Prostate gland (tissue), 2 donors: ENCODE measurements at regions not wholly inside any gene's neighbourhood (a gene's known extent, or its start where the extent isn't known, plus 50 kb on each side); places are given as distances from the start of the nearest gene placed in this dataset.

Experiments
- POLR2A ChIP-seq: fragments of 450-650 bp; IDR thresholded peaks from one replicate; pipeline ENCODE4 v1.6.1; 2016; ENCODE audit warnings: antibody characterized with exemption, mild to moderate bottlenecking
- POLR2AphosphoS5 ChIP-seq: sonication (generic); formaldehyde crosslinking; IDR thresholded peaks from one replicate; pipeline ENCODE4 v1.6.1; 2017; ENCODE audit warnings: antibody characterized with exemption
- TF ChIP-seq, protein P1 (sequence below), 4 experiments: fragments of 200-600 bp in 2 of 4; fragments of 450-650 bp in 2 of 4; sonication (generic) in 2 of 4; IDR thresholded peaks; 1 replicate in 3 of 4; 2 replicates in 1 of 4; pipeline ENCODE4 v1.5.1; 2016 to 2019; ENCODE audit warnings: antibody characterized with exemption in 4 of 4, mild to moderate bottlenecking in 2 of 4, moderate library complexity in 2 of 4

GRCh38 chr1:173258479-173259264 lies 51.5 kb upstream of the TNFSF4 start:
- TF ChIP-seq, protein P1, sequence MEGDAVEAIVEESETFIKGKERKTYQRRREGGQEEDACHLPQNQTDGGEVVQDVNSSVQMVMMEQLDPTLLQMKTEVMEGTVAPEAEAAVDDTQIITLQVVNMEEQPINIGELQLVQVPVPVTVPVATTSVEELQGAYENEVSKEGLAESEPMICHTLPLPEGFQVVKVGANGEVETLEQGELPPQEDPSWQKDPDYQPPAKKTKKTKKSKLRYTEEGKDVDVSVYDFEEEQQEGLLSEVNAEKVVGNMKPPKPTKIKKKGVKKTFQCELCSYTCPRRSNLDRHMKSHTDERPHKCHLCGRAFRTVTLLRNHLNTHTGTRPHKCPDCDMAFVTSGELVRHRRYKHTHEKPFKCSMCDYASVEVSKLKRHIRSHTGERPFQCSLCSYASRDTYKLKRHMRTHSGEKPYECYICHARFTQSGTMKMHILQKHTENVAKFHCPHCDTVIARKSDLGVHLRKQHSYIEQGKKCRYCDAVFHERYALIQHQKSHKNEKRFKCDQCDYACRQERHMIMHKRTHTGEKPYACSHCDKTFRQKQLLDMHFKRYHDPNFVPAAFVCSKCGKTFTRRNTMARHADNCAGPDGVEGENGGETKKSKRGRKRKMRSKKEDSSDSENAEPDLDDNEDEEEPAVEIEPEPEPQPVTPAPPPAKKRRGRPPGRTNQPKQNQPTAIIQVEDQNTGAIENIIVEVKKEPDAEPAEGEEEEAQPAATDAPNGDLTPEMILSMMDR (IDR thresholded peaks at IDR 0.05) = no peak
- TF ChIP-seq POLR2A (no peak), POLR2AphosphoS5 (no peak)
